Lower leg skin (tissue), 3 donors: ENCODE measurements at regions not wholly inside any gene's neighbourhood (a gene's known extent, or its start where the extent isn't known, plus 50 kb on each side); places are given as distances from the start of the nearest gene placed in this dataset.

Experiments
- CTCF ChIP-seq, 3 donors: fragments of 450-650 bp; IDR thresholded peaks; one replicate each; pipeline ENCODE4 v1.5.1; 2016; ENCODE audit warnings: antibody characterized with exemption in 3 of 3, mild to moderate bottlenecking in 3 of 3, moderate library complexity in 2 of 3
- POLR2A ChIP-seq, 2 donors: fragments of 450-650 bp; IDR thresholded peaks; one replicate each; pipeline ENCODE4 v1.6.1; 2016 to 2017; ENCODE audit warnings: antibody characterized with exemption in 2 of 2, mild to moderate bottlenecking in 1 of 2, moderate library complexity in 1 of 2

DNA sequence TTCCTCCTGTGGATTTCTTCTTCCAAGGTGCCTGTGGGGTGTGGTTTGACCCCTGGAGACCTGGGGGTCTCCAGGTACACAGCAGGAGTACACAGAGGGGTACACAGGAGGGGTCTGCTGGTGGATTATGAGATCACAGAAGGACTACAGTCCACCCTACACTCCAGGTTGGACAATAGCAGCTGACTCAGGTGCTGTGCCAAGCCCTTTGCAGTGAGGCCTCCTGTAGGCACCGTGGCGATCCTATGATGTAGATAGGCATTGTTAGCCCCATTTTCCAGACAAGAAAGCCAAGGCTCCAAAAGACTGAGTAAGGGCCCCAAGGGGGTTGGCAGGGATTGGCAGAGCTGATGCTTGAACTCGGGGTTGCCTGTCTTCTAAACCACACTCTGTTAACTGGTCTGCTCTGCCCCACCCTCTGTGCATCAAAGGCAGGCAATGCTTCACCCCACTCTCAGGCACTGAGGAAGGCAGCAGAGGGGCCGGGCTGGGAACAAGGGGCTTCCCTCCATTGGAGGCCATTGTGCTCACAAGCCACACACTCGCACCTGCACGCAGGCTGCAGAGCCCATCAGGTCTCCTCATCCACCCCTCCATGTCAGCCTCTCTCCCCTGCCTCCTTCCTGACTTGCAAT is 77.5 kb upstream of the SIRPA start:
- TF ChIP-seq CTCF (IDR thresholded peaks at IDR 0.05): no peak
- no peak for TF ChIP-seq POLR2A (IDR thresholded peaks at IDR 0.05)
